H1 (cell line): ENCODE measurements at regions not wholly inside any gene's neighbourhood (a gene's known extent, or its start where the extent isn't known, plus 50 kb on each side); places are given as distances from the start of the nearest gene placed in this dataset.

Source experiments
- CTCF ChIA-PET: fragments of 300-600 bp; sonication (Branson Sonifier 250); formaldehyde crosslinking; loops from one replicate; lab custom pipeline; 2021; ENCODE audit not compliant: partially characterized antibody; lab: Charles Lee
- POLR2A ChIA-PET: fragments of 300-600 bp; sonication (Branson Sonifier 250); formaldehyde crosslinking; loops from one replicate; lab custom pipeline; 2021; ENCODE audit warnings: inconsistent platforms; ENCODE audit not compliant: partially characterized antibody; lab: Charles Lee
- DNase-seq, 2 experiments: peaks; one replicate each; pipeline versions ENCODE4 v3.0.0 to v3.0.0-alpha.2; 2010 to 2022; ENCODE audit warnings: low spot score in 2 of 2, low read depth in 1 of 2, mixed read lengths in 1 of 2
- FAIRE-seq: peaks from 2 replicates; lab custom pipeline; 2011; peaks lifted over from hg19 to GRCh38; lab: Jason Lieb, UNC
- H2AFZ ChIP-seq: 2 replicates; pipeline ENCODE4 v1.8.1; 2012; ENCODE audit warnings: low read length, inconsistent platforms
- H2AK5ac ChIP-seq: 2 replicates; pipeline ENCODE4 v1.6.1; 2013; ENCODE audit warnings: low read depth, low read length
- H2BK120ac ChIP-seq: replicated peaks from 2 replicates; pipeline ENCODE3; 2013; ENCODE audit warnings: low read depth, low read length, inconsistent platforms
- H2BK12ac ChIP-seq: 2 replicates; pipeline ENCODE4 v1.6.1; 2013; ENCODE audit warnings: low read depth, low read length
- H2BK15ac ChIP-seq: 2 replicates; pipeline ENCODE4 v1.6.1; 2013; ENCODE audit warnings: low read length
- H2BK20ac ChIP-seq: 2 replicates; pipeline ENCODE4 v1.6.1; 2013; ENCODE audit warnings: low read length
- H2BK5ac ChIP-seq: 2 replicates; pipeline ENCODE4 v1.6.1; 2013; ENCODE audit warnings: low read depth, low read length
- H3K14ac ChIP-seq: 2 replicates; pipeline ENCODE4 v1.6.1; 2013; ENCODE audit warnings: inconsistent platforms; ENCODE audit not compliant: insufficient read length
- H3K18ac ChIP-seq: 2 replicates; pipeline ENCODE4 v1.6.1; 2013; ENCODE audit warnings: low read length; ENCODE audit errors: extremely low read depth
- H3K23ac ChIP-seq: 2 replicates; pipeline ENCODE4 v1.6.1; 2013; ENCODE audit warnings: inconsistent platforms; ENCODE audit not compliant: insufficient read length
- H3K23me2 ChIP-seq: 2 replicates; pipeline ENCODE4 v1.6.1; 2013; ENCODE audit warnings: low read depth, low read length
- H3K27ac ChIP-seq: 2 replicates; pipeline ENCODE4 v1.6.1; 2011; ENCODE audit warnings: low read depth, low read length, inconsistent platforms
- H3K27me3 ChIP-seq, 4 experiments: replicated peaks in 1 of 4; 1 replicate in 1 of 4; 2 replicates in 3 of 4; pipeline versions ENCODE4 v1.6.1 to v1.8.1; 2011 to 2013; ENCODE audit warnings: low read length in 3 of 4, mild to moderate bottlenecking in 3 of 4, inconsistent platforms in 2 of 4, mixed read lengths in 2 of 4, moderate library complexity in 1 of 4; ENCODE audit not compliant: control insufficient read depth in 3 of 4, insufficient read depth in 3 of 4; ENCODE audit errors: extremely low read depth in 1 of 4
- H3K36me3 ChIP-seq, 4 experiments: 2 replicates each; pipeline versions ENCODE4 v1.6.1 to v1.8.1; 2011 to 2013; ENCODE audit warnings: mild to moderate bottlenecking in 4 of 4, low read length in 3 of 4, moderate library complexity in 2 of 4, control low read depth in 1 of 4, inconsistent platforms in 1 of 4; ENCODE audit not compliant: insufficient read depth in 4 of 4, control insufficient read depth in 2 of 4
- H3K4ac ChIP-seq: replicated peaks from 2 replicates; pipeline ENCODE3; 2013; ENCODE audit warnings: low read length, low read depth, mixed read lengths, inconsistent platforms; ENCODE audit not compliant: insufficient read length
- H3K4me1 ChIP-seq, 4 experiments: replicated peaks in 1 of 4; 1 replicate in 1 of 4; 2 replicates in 3 of 4; pipeline versions ENCODE4 v1.6.1 to v1.8.1; 2011 to 2013; ENCODE audit warnings: low read length in 3 of 4, inconsistent platforms in 2 of 4, mixed read lengths in 1 of 4; ENCODE audit not compliant: insufficient read depth in 4 of 4, control insufficient read depth in 3 of 4
- H3K4me2 ChIP-seq, 2 experiments: 2 replicates each; pipeline versions ENCODE4 v1.6.1 to v1.8.1; 2011 to 2013; ENCODE audit warnings: low read depth in 2 of 2, low read length in 2 of 2, control low read depth in 1 of 2, inconsistent platforms in 1 of 2, mild to moderate bottlenecking in 1 of 2; ENCODE audit not compliant: insufficient read depth in 1 of 2
- H3K4me3 ChIP-seq, 4 experiments: fragments of 200-600, 300-600 bp in 1 of 4; sonication (generic), shearing (Covaris generic), sonication (Bioruptor Twin) in 1 of 4; 2 replicates each; pipeline versions ENCODE4 v1.5.1 to v1.8.1; 2011 to 2016; ENCODE audit warnings: low read length in 4 of 4, low read depth in 3 of 4, control low read depth in 2 of 4, inconsistent platforms in 2 of 4, mild to moderate bottlenecking in 2 of 4, mixed read lengths in 1 of 4, moderate library complexity in 1 of 4; ENCODE audit not compliant: insufficient read depth in 2 of 4; ENCODE audit errors: extremely low read depth in 1 of 4
- H3K56ac ChIP-seq: replicated peaks from 2 replicates; pipeline ENCODE3; 2013; ENCODE audit warnings: low read depth, mild to moderate bottlenecking, mixed read lengths, low read length, inconsistent platforms; ENCODE audit not compliant: insufficient read length
- H3K79me1 ChIP-seq: 2 replicates; pipeline ENCODE4 v1.6.1; 2013; ENCODE audit warnings: low read depth, low read length, control low read depth
- H3K79me2 ChIP-seq, 2 experiments: 2 replicates each; pipeline versions ENCODE4 v1.6.1 to v1.8.1; 2012 to 2013; ENCODE audit warnings: low read length in 2 of 2, mild to moderate bottlenecking in 2 of 2, inconsistent platforms in 1 of 2; ENCODE audit not compliant: insufficient read depth in 2 of 2, control insufficient read depth in 1 of 2
- H3K9ac ChIP-seq, 4 experiments: replicated peaks in 1 of 4; 1 replicate in 1 of 4; 2 replicates in 3 of 4; pipeline versions ENCODE4 v1.6.1 to v1.8.1; 2011 to 2013; ENCODE audit warnings: low read depth in 3 of 4, low read length in 3 of 4, control low read depth in 2 of 4, mild to moderate bottlenecking in 2 of 4, moderate library complexity in 2 of 4, inconsistent platforms in 1 of 4; ENCODE audit errors: extremely low read depth in 1 of 4
- H3K9me3 ChIP-seq, 2 experiments: 2 replicates each; pipeline versions ENCODE4 v1.6.1 to v1.8.1; 2012 to 2013; ENCODE audit warnings: mild to moderate bottlenecking in 2 of 2, moderate library complexity in 2 of 2, control low read depth in 1 of 2, inconsistent platforms in 1 of 2, low read depth in 1 of 2, low read length in 1 of 2, mixed read lengths in 1 of 2; ENCODE audit not compliant: insufficient read depth in 2 of 2
- H4K20me1 ChIP-seq, 2 experiments: replicated peaks in 1 of 2; 2 replicates each; pipeline versions ENCODE3 to v1.8.1; 2011 to 2013; ENCODE audit warnings: inconsistent platforms in 2 of 2, low read length in 2 of 2, mild to moderate bottlenecking in 1 of 2; ENCODE audit not compliant: insufficient read depth in 2 of 2, control insufficient read depth in 1 of 2
- H4K5ac ChIP-seq: 2 replicates; pipeline ENCODE4 v1.6.1; 2013; ENCODE audit warnings: low read length, low read depth, mixed read lengths, inconsistent platforms; ENCODE audit not compliant: insufficient read length
- H4K8ac ChIP-seq: 2 replicates; pipeline ENCODE4 v1.8.0; 2013; ENCODE audit warnings: mild to moderate bottlenecking, moderate library complexity, low read length, inconsistent platforms; ENCODE audit not compliant: insufficient read depth; ENCODE audit errors: extremely low read depth
- H4K91ac ChIP-seq: replicated peaks from 2 replicates; pipeline ENCODE3; 2013; ENCODE audit warnings: low read length, mixed read lengths, inconsistent platforms; ENCODE audit not compliant: insufficient read length
- CTBP2 ChIP-seq: IDR thresholded peaks from 2 replicates; pipeline ENCODE4 v1.7.0; 2011; ENCODE audit warnings: borderline replicate concordance, mild to moderate bottlenecking, moderate library complexity, mixed read lengths, low read length; ENCODE audit not compliant: insufficient read depth, insufficient read length
- EGR1 ChIP-seq: IDR thresholded peaks from 2 replicates; pipeline ENCODE4 v1.6.1; 2011; ENCODE audit warnings: low read depth, low read length, borderline replicate concordance
- HDAC2 ChIP-seq, 2 experiments: fragments of 300-600 bp in 1 of 2; sonication (generic) in 1 of 2; IDR thresholded peaks; 2 replicates each; pipeline ENCODE4 v1.6.1; 2011 to 2012; ENCODE audit warnings: low read depth in 2 of 2, low read length in 2 of 2, mild to moderate bottlenecking in 2 of 2, moderate library complexity in 2 of 2, borderline replicate concordance in 1 of 2, inconsistent platforms in 1 of 2
- HDAC6 ChIP-seq: IDR thresholded peaks from one replicate; pipeline ENCODE4 v1.7.1; 2012; ENCODE audit warnings: low read depth, mild to moderate bottlenecking, inconsistent platforms, low read length, moderate library complexity
- JUN ChIP-seq: IDR thresholded peaks from 2 replicates; pipeline ENCODE4 v1.6.1; 2011; ENCODE audit warnings: low read depth, mild to moderate bottlenecking, improper control_type of control experiment, low read length
- MAFK ChIP-seq: IDR thresholded peaks from 2 replicates; pipeline ENCODE4 v1.6.1; 2012; ENCODE audit warnings: low read depth, mild to moderate bottlenecking, improper control_type of control experiment, low read length
- POLR2AphosphoS5 ChIP-seq: IDR thresholded peaks from 2 replicates; pipeline ENCODE4 v1.6.1; 2011; ENCODE audit warnings: low read depth, low read length
- SAP30 ChIP-seq: fragments of 300-600 bp; sonication (generic); IDR thresholded peaks from 2 replicates; pipeline ENCODE4 v1.7.1; 2012; ENCODE audit warnings: low read length, moderate library complexity, mild to moderate bottlenecking, inconsistent platforms; ENCODE audit not compliant: insufficient read depth, insufficient replicate concordance
- SP1 ChIP-seq: IDR thresholded peaks from 2 replicates; pipeline ENCODE4 v1.6.1; 2011; ENCODE audit warnings: low read depth, low read length
- SP4 ChIP-seq: IDR thresholded peaks from 2 replicates; pipeline ENCODE4 v1.6.1; 2012; ENCODE audit warnings: low read length, inconsistent platforms
- TAF1 ChIP-seq: IDR thresholded peaks from 2 replicates; pipeline ENCODE4 v1.6.1; 2011; ENCODE audit warnings: mild to moderate bottlenecking, low read depth, low read length
- WGBS, 2 experiments: shearing (Covaris generic) in 1 of 2; methylation state at CpG; one replicate each; pipeline versions ENCODE4 v1.1.6 to v1.1.7; 2013 to 2015; ENCODE audit warnings: low lambda C conversion rate in 2 of 2, mixed read lengths in 2 of 2, inconsistent platforms in 1 of 2, low coverage in 1 of 2, missing lambda C conversion rate in 1 of 2; ENCODE audit not compliant: insufficient replicate concordance in 2 of 2, insufficient coverage in 1 of 2, insufficient read length in 1 of 2; ENCODE audit errors: extremely low coverage in 1 of 2, missing lambda C conversion rate in 1 of 2; 5-methylcytosine and 5-hydroxymethylcytosine counted together
- TF ChIP-seq, protein P1 (sequence below): IDR thresholded peaks from 2 replicates; pipeline ENCODE4 v1.6.1; 2012; ENCODE audit warnings: inconsistent platforms

DNA sequence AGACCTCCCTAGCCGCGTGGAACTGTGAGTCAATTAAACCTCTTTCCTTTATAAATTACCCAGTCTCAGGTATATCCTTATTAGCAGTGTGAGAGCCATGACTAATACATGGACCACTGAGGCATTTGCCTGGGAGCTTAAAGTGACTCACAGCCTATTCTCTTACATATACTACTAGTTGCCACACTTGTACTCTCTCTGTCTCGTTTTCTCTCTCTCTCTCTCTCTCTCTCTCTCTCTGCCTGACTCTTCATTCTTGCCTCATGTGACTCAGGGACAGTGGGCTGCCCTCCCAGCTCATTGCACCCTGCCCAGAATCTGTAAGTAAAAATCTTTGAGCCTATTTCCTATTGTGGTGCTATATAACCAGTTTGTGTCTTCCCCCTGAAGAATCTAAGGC, 238.5 kb upstream of the MAGI2 start:
- Histone ChIP-seq H3K79me1 (no peaks in the 10 kb centered on the region), H4K91ac (no peak overlapping the region), H4K20me1 (no peaks in the 10 kb centered on the region), H4K5ac (no peak overlapping the region), H2BK20ac (no peak overlapping the region), H3K4me1 (no peaks in the 10 kb centered on the region), H4K8ac (no peak overlapping the region), H2BK5ac (no peak overlapping the region), H3K23ac (no peak overlapping the region), H2BK12ac (no peak overlapping the region), H3K4me3 (no peak overlapping the region), H3K14ac (no peak overlapping the region), H3K18ac (no peak overlapping the region), H2AFZ (no peak overlapping the region), H3K9me3 (no peaks in the 10 kb centered on the region), H3K9ac (no peak overlapping the region), H3K36me3 (no peaks in the 10 kb centered on the region), H3K27me3 (no peaks in the 10 kb centered on the region), H3K4me2 (no peak overlapping the region), H2BK120ac (no peak overlapping the region), H2BK15ac (no peak overlapping the region), H3K4ac (no peak overlapping the region), H3K23me2 (no peaks in the 10 kb centered on the region), H2AK5ac (no peak overlapping the region), H3K56ac (no peak overlapping the region), H3K27ac (no peak overlapping the region), H3K79me2 (no peaks in the 10 kb centered on the region)
- ChIA-PET CTCF (no interaction called here), POLR2A (no interaction called here)
- TF ChIP-seq POLR2AphosphoS5 (no peak), MAFK (no peak), JUN (no peak), CTBP2 (no peak), EGR1 (no peak), HDAC2 (IDR thresholded peaks at IDR 0.05; ENCODE audit: borderline replicate concordance in 1 of 2, low read depth in 2 of 2, low read length in 2 of 2) (no peak), SAP30 (no peak), HDAC6 (no peak), TAF1 (no peak), SP1 (no peak), SP4 (no peak)
- TF ChIP-seq, protein P1, sequence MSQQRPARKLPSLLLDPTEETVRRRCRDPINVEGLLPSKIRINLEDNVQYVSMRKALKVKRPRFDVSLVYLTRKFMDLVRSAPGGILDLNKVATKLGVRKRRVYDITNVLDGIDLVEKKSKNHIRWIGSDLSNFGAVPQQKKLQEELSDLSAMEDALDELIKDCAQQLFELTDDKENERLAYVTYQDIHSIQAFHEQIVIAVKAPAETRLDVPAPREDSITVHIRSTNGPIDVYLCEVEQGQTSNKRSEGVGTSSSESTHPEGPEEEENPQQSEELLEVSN: no peak
- no peak for DNase-seq
- FAIRE-seq: no peak
- WGBS, 2 experiments: 93% methylated on average over 3 of the region's 3 CpGs; no CpG with 5 or more reads in 1 of the 2 experiments
